IMR-90 (cell line): ENCODE measurements at regions not wholly inside any gene's neighbourhood (a gene's known extent, or its start where the extent isn't known, plus 50 kb on each side); places are given as distances from the start of the nearest gene placed in this dataset.

Experiments
- ATAC-seq: fragments of 200-7000 bp; cut with Tn5 transposase; 2 replicates; pipeline ENCODE4 v1.9.1; 2020; ENCODE audit warnings: low read depth, mild to moderate bottlenecking, moderate library complexity
- BruUV-seq: library from RNA; stranded (reverse); fragments of 400-500 nt; replicated peaks from 2 replicates; lab custom pipeline; 2021; lab: Mats Ljungman, UMichigan
- CTCF ChIA-PET: fragments of 300-600 bp; formaldehyde crosslinking; extraction: SDS; loops from one replicate; lab custom pipeline; 2021; ENCODE audit warnings: antibody characterized with exemption; lab: Yijun Ruan, JAX
- POLR2A ChIA-PET: fragments of 300-600 bp; sonication (Branson Sonifier 250); formaldehyde crosslinking; loops from one replicate; lab custom pipeline; 2022; ENCODE audit warnings: antibody characterized with exemption; ENCODE audit not compliant: unreplicated experiment; lab: Charles Lee
- DNase-seq: peaks from one replicate; pipeline ENCODE4 v3.0.0; 2013
- H2AFZ ChIP-seq: replicated peaks from 2 replicates; pipeline ENCODE3; 2013; ENCODE audit warnings: low read length, mild to moderate bottlenecking; ENCODE audit not compliant: poor library complexity
- H2AK5ac ChIP-seq: 2 replicates; pipeline ENCODE4 v1.6.1; 2013; ENCODE audit warnings: low read depth, low read length, inconsistent platforms
- H2AK9ac ChIP-seq: replicated peaks from 2 replicates; pipeline ENCODE3; 2013; ENCODE audit warnings: mild to moderate bottlenecking, low read depth, low read length, moderate library complexity; ENCODE audit not compliant: poor library complexity
- H2BK120ac ChIP-seq: 2 replicates; pipeline ENCODE4 v1.6.1; 2013; ENCODE audit warnings: low read depth, low read length, inconsistent platforms
- H2BK15ac ChIP-seq: 3 replicates; pipeline ENCODE4 v1.6.1; 2013; ENCODE audit warnings: low read depth, low read length, inconsistent platforms
- H2BK20ac ChIP-seq: 2 replicates; pipeline ENCODE4 v1.6.1; 2013; ENCODE audit warnings: low read depth, mild to moderate bottlenecking, inconsistent platforms, low read length, moderate library complexity
- H2BK5ac ChIP-seq: 2 replicates; pipeline ENCODE4 v1.6.1; 2013; ENCODE audit warnings: mild to moderate bottlenecking, low read depth, low read length, inconsistent platforms; ENCODE audit not compliant: poor library complexity, severe bottlenecking
- H3K14ac ChIP-seq: replicated peaks from 2 replicates; pipeline ENCODE4 v1.6.1; 2013; ENCODE audit warnings: low read depth, low read length, inconsistent platforms
- H3K18ac ChIP-seq: 2 replicates; pipeline ENCODE4 v1.6.1; 2013; ENCODE audit warnings: low read depth, low read length, control low read depth
- H3K23ac ChIP-seq: 2 replicates; pipeline ENCODE4 v1.6.1; 2013; ENCODE audit warnings: low read depth, low read length, inconsistent platforms
- H3K27ac ChIP-seq: 2 replicates; pipeline ENCODE4 v1.5.1; 2013; ENCODE audit warnings: mild to moderate bottlenecking, control low read depth, low read length; ENCODE audit not compliant: insufficient read depth
- H3K27me3 ChIP-seq: 2 replicates; pipeline ENCODE4 v1.6.1; 2013; ENCODE audit warnings: low read length; ENCODE audit not compliant: control insufficient read depth, insufficient read depth
- H3K36me3 ChIP-seq: 2 replicates; pipeline ENCODE4 v1.6.1; 2013; ENCODE audit warnings: low read length, mixed read lengths; ENCODE audit not compliant: control insufficient read depth, insufficient read depth
- H3K4ac ChIP-seq: 2 replicates; pipeline ENCODE4 v1.6.1; 2013; ENCODE audit warnings: low read depth, low read length, inconsistent platforms
- H3K4me1 ChIP-seq: 2 replicates; pipeline ENCODE4 v1.6.1; 2013; ENCODE audit warnings: low read length, mixed read lengths; ENCODE audit not compliant: control insufficient read depth, insufficient read depth
- H3K4me2 ChIP-seq: 2 replicates; pipeline ENCODE4 v1.6.1; 2013; ENCODE audit warnings: low read depth, mild to moderate bottlenecking, control low read depth, low read length, moderate library complexity
- H3K4me3 ChIP-seq: 2 replicates; pipeline ENCODE4 v1.5.1; 2013; ENCODE audit warnings: low read depth, mild to moderate bottlenecking, control low read depth, low read length, moderate library complexity; ENCODE audit not compliant: insufficient read depth
- H3K56ac ChIP-seq: 2 replicates; pipeline ENCODE4 v1.6.1; 2013; ENCODE audit warnings: low read length, inconsistent platforms; ENCODE audit not compliant: insufficient read depth; ENCODE audit errors: extremely low read depth
- H3K79me1 ChIP-seq, 2 experiments: 2 replicates each; pipeline ENCODE4 v1.6.1; 2013; ENCODE audit warnings: low read length in 2 of 2, inconsistent platforms in 1 of 2, low read depth in 1 of 2
- H3K9ac ChIP-seq: 2 replicates; pipeline ENCODE4 v1.6.1; 2013; ENCODE audit warnings: low read depth, low read length, control low read depth
- H3K9me1 ChIP-seq: 2 replicates; pipeline ENCODE4 v1.6.1; 2013; ENCODE audit warnings: low read length, inconsistent platforms; ENCODE audit not compliant: insufficient read depth
- H3K9me3 ChIP-seq: 2 replicates; pipeline ENCODE4 v1.6.1; 2013; ENCODE audit warnings: low read length; ENCODE audit not compliant: control insufficient read depth, insufficient read depth
- H4K20me1 ChIP-seq: 2 replicates; pipeline ENCODE4 v1.6.1; 2013; ENCODE audit warnings: low read length, inconsistent platforms; ENCODE audit not compliant: insufficient read depth
- H4K5ac ChIP-seq: 2 replicates; pipeline ENCODE4 v1.6.1; 2013; ENCODE audit warnings: mild to moderate bottlenecking, low read depth, low read length, control low read depth
- H4K8ac ChIP-seq, 2 experiments: 2 replicates each; pipeline ENCODE4 v1.6.1; 2013; ENCODE audit warnings: low read depth in 2 of 2, low read length in 2 of 2, control low read depth in 1 of 2, inconsistent platforms in 1 of 2
- H4K91ac ChIP-seq: 2 replicates; pipeline ENCODE4 v1.6.1; 2013; ENCODE audit warnings: low read depth, low read length, inconsistent platforms; ENCODE audit not compliant: insufficient read depth
- CEBPB ChIP-seq: IDR thresholded peaks from 2 replicates; pipeline ENCODE4 v1.6.1; 2012; ENCODE audit warnings: low read depth, low read length, improper control_type of control experiment
- CHD1 ChIP-seq: IDR thresholded peaks from 2 replicates; pipeline ENCODE4 v1.6.1; 2012; ENCODE audit warnings: low read depth, low read length, improper control_type of control experiment
- MAZ ChIP-seq: IDR thresholded peaks from 2 replicates; pipeline ENCODE4 v1.6.1; 2012; ENCODE audit warnings: low read depth, mild to moderate bottlenecking, low read length, improper control_type of control experiment, moderate library complexity, borderline replicate concordance
- RAD21 ChIP-seq: IDR thresholded peaks from 2 replicates; pipeline ENCODE4 v1.6.1; 2012; ENCODE audit warnings: low read length, improper control_type of control experiment
- RFX5 ChIP-seq: IDR thresholded peaks from 2 replicates; pipeline ENCODE4 v1.8.0; 2012; ENCODE audit warnings: low read depth, mild to moderate bottlenecking, low read length, moderate library complexity
- WGBS, 2 experiments: methylation state at CpG; one replicate each; pipeline versions ENCODE4 v1.1.5 to v1.1.7; 2013; ENCODE audit warnings: missing lambda C conversion rate in 2 of 2; ENCODE audit not compliant: insufficient read length in 1 of 2; ENCODE audit errors: extremely low coverage in 2 of 2; 5-methylcytosine and 5-hydroxymethylcytosine counted together
- dilution Hi-C: fragments of 300-500 bp; cut with HindIII; formaldehyde crosslinking; loops from one replicate; pipeline ENCODE4 v1.14.3; 2018; ENCODE audit warnings: low sequenced_read_pairs; ENCODE audit not compliant: unreplicated experiment
- in situ Hi-C: fragments of 300-500 bp; cut with MboI; formaldehyde crosslinking; loops from 3 replicates; pipeline ENCODE4 v1.14.3; 2019; ENCODE audit warnings: low sequenced_read_pairs, inconsistent platforms, mixed read lengths
- intact Hi-C: fragments of 100-400 bp; cut with micrococcal nuclease; formaldehyde crosslinking; loops from 2 replicates; pipeline ENCODE4 v1.10.0; 2022

DNA sequence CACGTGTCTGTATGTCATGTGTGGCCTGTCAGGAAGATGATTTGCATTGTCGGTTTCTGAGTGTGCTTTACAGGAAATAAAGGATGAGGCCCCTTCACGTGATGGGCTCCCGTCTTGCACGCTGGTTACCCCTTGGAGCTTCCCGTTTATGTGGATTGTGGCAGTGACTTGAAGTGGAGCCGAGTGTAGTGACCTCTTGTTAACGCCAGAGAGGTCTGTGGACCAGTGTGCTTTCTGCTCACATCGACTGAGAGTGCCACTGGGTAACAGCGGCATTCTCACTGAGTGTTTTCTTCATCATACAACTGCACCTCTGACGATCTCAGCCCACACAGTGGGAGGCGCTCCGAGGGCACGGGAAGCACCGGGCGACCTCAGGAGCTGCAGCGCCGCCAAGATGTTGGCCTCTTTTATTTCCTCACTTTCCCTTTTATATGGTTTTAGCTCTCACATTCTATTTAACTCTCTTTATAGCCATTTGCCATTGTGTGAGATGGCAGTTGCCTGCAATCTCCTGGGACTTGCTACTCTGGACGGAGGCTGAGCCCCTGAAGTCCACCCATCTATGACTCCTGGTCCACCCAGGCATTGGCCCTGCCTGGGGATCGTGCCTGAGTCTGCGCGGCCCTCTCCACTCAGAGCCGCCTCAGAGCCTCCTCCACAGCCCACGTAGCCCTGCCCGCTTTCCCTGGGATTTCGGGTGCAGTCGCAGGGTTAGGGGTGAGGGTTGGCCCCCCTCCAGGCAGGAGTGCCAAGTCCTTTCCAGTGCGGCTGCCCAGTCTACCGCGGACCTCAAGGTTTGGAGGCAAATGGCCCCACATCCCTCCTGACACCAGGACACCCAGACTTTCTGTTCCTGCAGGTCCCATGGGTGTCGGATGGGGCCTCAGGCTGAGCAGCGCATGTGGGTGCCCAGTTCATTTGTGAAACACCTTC, 238.9 kb downstream of the ERMARD start:
- Histone ChIP-seq H3K27ac (no peak overlapping the region), H2BK120ac (no peak overlapping the region), H3K4me2 (no peak overlapping the region), H3K4me1 (no peaks in the 10 kb centered on the region), H3K9me3 (peaks cover 48% of the 10 kb centered on the region), H3K79me1 (no peaks in the 10 kb centered on the region), H3K36me3 (no peaks in the 10 kb centered on the region), H3K9me1 (no peaks in the 10 kb centered on the region), H2AFZ (no peak overlapping the region), H2AK5ac (no peak overlapping the region), H3K9ac (no peak overlapping the region), H3K56ac (no peak overlapping the region), H4K8ac (no peak overlapping the region), H3K27me3 (no peaks in the 10 kb centered on the region), H3K4ac (no peak overlapping the region), H3K14ac (no peak overlapping the region), H4K91ac (no peak overlapping the region), H2BK15ac (no peak overlapping the region), H2BK20ac (no peak overlapping the region), H3K4me3 (no peak overlapping the region), H4K20me1 (no peaks in the 10 kb centered on the region), H2BK5ac (no peak overlapping the region), H3K23ac (no peak overlapping the region), H4K5ac (no peak overlapping the region), H3K18ac (no peak overlapping the region), H2AK9ac (no peak overlapping the region)
- TF ChIP-seq CEBPB (no peak), RAD21 (no peak), CHD1 (no peak), MAZ (no peak), RFX5 (no peak)
- in situ Hi-C loops, result no loop called here
- ATAC-seq (no peak), DNase-seq (no peak)
- dilution Hi-C loops, result no loop called here
- 86% methylated on average over 2 of the region's 32 CpGs; no CpG with 5 or more reads in 1 of the 2 experiments for WGBS, 2 experiments
- ChIA-PET CTCF (no interaction called here), POLR2A (no interaction called here)
- intact Hi-C loops, result no loop called here
- no TSS peak for BruUV-seq
